ENCODE measurements at regions not wholly inside any gene's neighbourhood (a gene's known extent, or its start where the extent isn't known, plus 50 kb on each side); places are given as distances from the start of the nearest gene placed in this dataset.
A peak's percentile ranks its signal among the peaks of the same experiment; 100 is the strongest.
"Not testable (repeated sequence)": the region's sequence is repeated elsewhere in the genome, so short reads cannot be mapped to it uniquely, and the experiment has no call there.

- DNase-seq, result no peak
Observed at GRCh38 chr7:142602183-142602582, 147.1 kb upstream of the PRSS1 start.

GRCh38 chr7:142598297-142598696 is 151.0 kb upstream of the PRSS1 start:
- DNase-seq, result no peak

- no peak for DNase-seq
Observed at GRCh38 chr7:142597547-142597946, 151.7 kb upstream of the PRSS1 start.

- DNase-seq, result no peak
Observed at GRCh38 chr7:142595816-142596516, 153.3 kb upstream of the PRSS1 start.

- no peak for DNase-seq
Observed at GRCh38 chr7:142594078-142594477, 155.2 kb upstream of the PRSS1 start.

GRCh38 chr7:142593106-142593505 is 156.2 kb upstream of the PRSS1 start:
- DNase-seq, result no peak

GRCh38 chr7:142592664-142593063 is 156.6 kb upstream of the PRSS1 start:
- no peak for DNase-seq

- DNase-seq, result no peak
Observed at GRCh38 chr7:142592231-142592630, 157.0 kb upstream of the PRSS1 start.

GRCh38 chr7:142590830-142591457 is 158.3 kb upstream of the PRSS1 start:
- DNase-seq, result no peak

- DNase-seq, result no peak
Observed at GRCh38 chr7:142590077-142590476, 159.2 kb upstream of the PRSS1 start.

- DNase-seq, result peak; percentile 30 to 54
Observed at GRCh38 chr7:142587578-142588191, 161.6 kb upstream of the PRSS1 start.

- no peak for DNase-seq
Observed at GRCh38 chr7:142586611-142587010, 162.7 kb upstream of the PRSS1 start.

GRCh38 chr7:142585425-142585824 is 163.8 kb upstream of the PRSS1 start:
- DNase-seq, result no peak

GRCh38 chr7:142584765-142585164 is 164.5 kb upstream of the PRSS1 start:
- no peak for DNase-seq

GRCh38 chr7:142583446-142583845 is 165.8 kb upstream of the PRSS1 start:
- peak; percentile 6 to 16 for DNase-seq

GRCh38 chr7:142582351-142582750 is 166.9 kb upstream of the PRSS1 start:
- no peak for DNase-seq

- DNase-seq, result peak; percentile 35 to 46
Observed at GRCh38 chr7:142581341-142581740, 167.9 kb upstream of the PRSS1 start.

GRCh38 chr7:142579946-142580345 is 169.3 kb upstream of the PRSS1 start:
- DNase-seq, result no peak

GRCh38 chr7:142575351-142575750 is 173.9 kb upstream of the PRSS1 start:
- DNase-seq, result not testable (repeated sequence)

GRCh38 chr7:142571581-142571980 is 177.7 kb upstream of the PRSS1 start:
- no peak for DNase-seq

- no peak for DNase-seq
Observed at GRCh38 chr7:142569851-142570250, 179.4 kb upstream of the PRSS1 start.

GRCh38 chr7:142568435-142569097 is 180.7 kb upstream of the PRSS1 start:
- no peak for DNase-seq

GRCh38 chr7:142567201-142568075 is 181.8 kb upstream of the PRSS1 start:
- no peak for DNase-seq

Measured in CD4-positive, alpha-beta T cell treated with Interferon alpha-2 for 1 hour (primary cell).